IMR-90 (cell line): ENCODE measurements at regions not wholly inside any gene's neighbourhood (a gene's known extent, or its start where the extent isn't known, plus 50 kb on each side); places are given as distances from the start of the nearest gene placed in this dataset.
A peak's percentile ranks its signal among the peaks of the same experiment; 100 is the strongest.

ENCODE experiments used
- ATAC-seq: fragments of 200-7000 bp; cut with Tn5 transposase; 2 replicates; pipeline ENCODE4 v1.9.1; 2020; ENCODE audit warnings: low read depth, mild to moderate bottlenecking, moderate library complexity
- BruUV-seq: library from RNA; stranded (reverse); fragments of 400-500 nt; replicated peaks from 2 replicates; lab custom pipeline; 2021; lab: Mats Ljungman, UMichigan
- CTCF ChIA-PET: fragments of 300-600 bp; formaldehyde crosslinking; extraction: SDS; loops from one replicate; lab custom pipeline; 2021; ENCODE audit warnings: antibody characterized with exemption; lab: Yijun Ruan, JAX
- POLR2A ChIA-PET: fragments of 300-600 bp; sonication (Branson Sonifier 250); formaldehyde crosslinking; loops from one replicate; lab custom pipeline; 2022; ENCODE audit warnings: antibody characterized with exemption; ENCODE audit not compliant: unreplicated experiment; lab: Charles Lee
- DNase-seq: peaks from one replicate; pipeline ENCODE4 v3.0.0; 2013
- H2AFZ ChIP-seq: replicated peaks from 2 replicates; pipeline ENCODE3; 2013; ENCODE audit warnings: low read length, mild to moderate bottlenecking; ENCODE audit not compliant: poor library complexity
- H2AK5ac ChIP-seq: 2 replicates; pipeline ENCODE4 v1.6.1; 2013; ENCODE audit warnings: low read depth, low read length, inconsistent platforms
- H2AK9ac ChIP-seq: replicated peaks from 2 replicates; pipeline ENCODE3; 2013; ENCODE audit warnings: mild to moderate bottlenecking, low read depth, low read length, moderate library complexity; ENCODE audit not compliant: poor library complexity
- H2BK120ac ChIP-seq: 2 replicates; pipeline ENCODE4 v1.6.1; 2013; ENCODE audit warnings: low read depth, low read length, inconsistent platforms
- H2BK15ac ChIP-seq: 3 replicates; pipeline ENCODE4 v1.6.1; 2013; ENCODE audit warnings: low read depth, low read length, inconsistent platforms
- H2BK20ac ChIP-seq: 2 replicates; pipeline ENCODE4 v1.6.1; 2013; ENCODE audit warnings: low read depth, mild to moderate bottlenecking, inconsistent platforms, low read length, moderate library complexity
- H2BK5ac ChIP-seq: 2 replicates; pipeline ENCODE4 v1.6.1; 2013; ENCODE audit warnings: mild to moderate bottlenecking, low read depth, low read length, inconsistent platforms; ENCODE audit not compliant: poor library complexity, severe bottlenecking
- H3K14ac ChIP-seq: replicated peaks from 2 replicates; pipeline ENCODE4 v1.6.1; 2013; ENCODE audit warnings: low read depth, low read length, inconsistent platforms
- H3K18ac ChIP-seq: 2 replicates; pipeline ENCODE4 v1.6.1; 2013; ENCODE audit warnings: low read depth, low read length, control low read depth
- H3K23ac ChIP-seq: 2 replicates; pipeline ENCODE4 v1.6.1; 2013; ENCODE audit warnings: low read depth, low read length, inconsistent platforms
- H3K27ac ChIP-seq: 2 replicates; pipeline ENCODE4 v1.5.1; 2013; ENCODE audit warnings: mild to moderate bottlenecking, control low read depth, low read length; ENCODE audit not compliant: insufficient read depth
- H3K27me3 ChIP-seq: 2 replicates; pipeline ENCODE4 v1.6.1; 2013; ENCODE audit warnings: low read length; ENCODE audit not compliant: control insufficient read depth, insufficient read depth
- H3K36me3 ChIP-seq: 2 replicates; pipeline ENCODE4 v1.6.1; 2013; ENCODE audit warnings: low read length, mixed read lengths; ENCODE audit not compliant: control insufficient read depth, insufficient read depth
- H3K4ac ChIP-seq: 2 replicates; pipeline ENCODE4 v1.6.1; 2013; ENCODE audit warnings: low read depth, low read length, inconsistent platforms
- H3K4me1 ChIP-seq: 2 replicates; pipeline ENCODE4 v1.6.1; 2013; ENCODE audit warnings: low read length, mixed read lengths; ENCODE audit not compliant: control insufficient read depth, insufficient read depth
- H3K4me2 ChIP-seq: 2 replicates; pipeline ENCODE4 v1.6.1; 2013; ENCODE audit warnings: low read depth, mild to moderate bottlenecking, control low read depth, low read length, moderate library complexity
- H3K4me3 ChIP-seq: 2 replicates; pipeline ENCODE4 v1.5.1; 2013; ENCODE audit warnings: low read depth, mild to moderate bottlenecking, control low read depth, low read length, moderate library complexity; ENCODE audit not compliant: insufficient read depth
- H3K56ac ChIP-seq: 2 replicates; pipeline ENCODE4 v1.6.1; 2013; ENCODE audit warnings: low read length, inconsistent platforms; ENCODE audit not compliant: insufficient read depth; ENCODE audit errors: extremely low read depth
- H3K79me1 ChIP-seq, 2 experiments: 2 replicates each; pipeline ENCODE4 v1.6.1; 2013; ENCODE audit warnings: low read length in 2 of 2, inconsistent platforms in 1 of 2, low read depth in 1 of 2
- H3K9ac ChIP-seq: 2 replicates; pipeline ENCODE4 v1.6.1; 2013; ENCODE audit warnings: low read depth, low read length, control low read depth
- H3K9me1 ChIP-seq: 2 replicates; pipeline ENCODE4 v1.6.1; 2013; ENCODE audit warnings: low read length, inconsistent platforms; ENCODE audit not compliant: insufficient read depth
- H3K9me3 ChIP-seq: 2 replicates; pipeline ENCODE4 v1.6.1; 2013; ENCODE audit warnings: low read length; ENCODE audit not compliant: control insufficient read depth, insufficient read depth
- H4K20me1 ChIP-seq: 2 replicates; pipeline ENCODE4 v1.6.1; 2013; ENCODE audit warnings: low read length, inconsistent platforms; ENCODE audit not compliant: insufficient read depth
- H4K5ac ChIP-seq: 2 replicates; pipeline ENCODE4 v1.6.1; 2013; ENCODE audit warnings: mild to moderate bottlenecking, low read depth, low read length, control low read depth
- H4K8ac ChIP-seq, 2 experiments: 2 replicates each; pipeline ENCODE4 v1.6.1; 2013; ENCODE audit warnings: low read depth in 2 of 2, low read length in 2 of 2, control low read depth in 1 of 2, inconsistent platforms in 1 of 2
- H4K91ac ChIP-seq: 2 replicates; pipeline ENCODE4 v1.6.1; 2013; ENCODE audit warnings: low read depth, low read length, inconsistent platforms; ENCODE audit not compliant: insufficient read depth
- MAFK ChIP-seq: IDR thresholded peaks from 2 replicates; pipeline ENCODE4 v1.6.1; 2012; ENCODE audit warnings: low read depth, low read length, improper control_type of control experiment
- POLR2A ChIP-seq: IDR thresholded peaks from 2 replicates; pipeline ENCODE4 v1.6.1; 2012; ENCODE audit warnings: mild to moderate bottlenecking, low read depth, low read length
- WGBS, 2 experiments: methylation state at CpG; one replicate each; pipeline versions ENCODE4 v1.1.5 to v1.1.7; 2013; ENCODE audit warnings: missing lambda C conversion rate in 2 of 2; ENCODE audit not compliant: insufficient read length in 1 of 2; ENCODE audit errors: extremely low coverage in 2 of 2; 5-methylcytosine and 5-hydroxymethylcytosine counted together
- dilution Hi-C: fragments of 300-500 bp; cut with HindIII; formaldehyde crosslinking; loops from one replicate; pipeline ENCODE4 v1.14.3; 2018; ENCODE audit warnings: low sequenced_read_pairs; ENCODE audit not compliant: unreplicated experiment
- in situ Hi-C: fragments of 300-500 bp; cut with MboI; formaldehyde crosslinking; loops from 3 replicates; pipeline ENCODE4 v1.14.3; 2019; ENCODE audit warnings: low sequenced_read_pairs, inconsistent platforms, mixed read lengths
- intact Hi-C: fragments of 100-400 bp; cut with micrococcal nuclease; formaldehyde crosslinking; loops from 2 replicates; pipeline ENCODE4 v1.10.0; 2022

GRCh38 chr11:100469835-100470234 lies 217.3 kb upstream of the ARHGAP42 start:
- Histone ChIP-seq H3K18ac (no peak overlapping the region), H2BK15ac (no peak overlapping the region), H2AK5ac (no peak overlapping the region), H2BK20ac (no peak overlapping the region), H4K5ac (no peak overlapping the region), H3K9ac (no peak overlapping the region), H3K14ac (no peak overlapping the region), H3K27ac (no peak overlapping the region), H2BK120ac (no peak overlapping the region), H3K27me3 (peaks cover 2% of the 10 kb centered on the region; the same call in 1 of the 2 replicates), H3K4me1 (no peaks in the 10 kb centered on the region), H3K4ac (no peak overlapping the region), H2BK5ac (no peak overlapping the region), H3K79me1 (no peaks in the 10 kb centered on the region), H3K23ac (no peak overlapping the region), H4K20me1 (no peaks in the 10 kb centered on the region), H3K9me3 (no peaks in the 10 kb centered on the region), H2AK9ac (no peak overlapping the region), H4K8ac (no peak overlapping the region), H3K4me3 (no peak overlapping the region), H3K36me3 (no peaks in the 10 kb centered on the region), H2AFZ (no peak overlapping the region), H3K4me2 (no peak overlapping the region), H4K91ac (no peak overlapping the region), H3K56ac (no peak overlapping the region), H3K9me1 (no peaks in the 10 kb centered on the region)
- no TSS peak for BruUV-seq
- 20% methylated on average over 1 of the region's 2 CpGs; no CpG with 5 or more reads in 1 of the 2 experiments for WGBS, 2 experiments
- no peak for DNase-seq
- no peak for ATAC-seq
- ChIA-PET CTCF (no interaction called here), POLR2A (no interaction called here)
- TF ChIP-seq POLR2A (no peak), MAFK (0 out of 2 replicates have a peak, but pooled peaks have one; percentile 5)
- dilution Hi-C loops, result no loop called here
- intact Hi-C loops, result no loop called here
- in situ Hi-C loops, result no loop called here
